ENCODE measurements at regions not wholly inside any gene's neighbourhood (a gene's known extent, or its start where the extent isn't known, plus 50 kb on each side); places are given as distances from the start of the nearest gene placed in this dataset.

GRCh38 chr13:40345654-40346372 is 320.6 kb downstream of the FOXO1 start:
- no peak overlapping the region for H3K4me3 ChIP-seq (ENCODE audit: low read depth, low read length)
- no peak for TF ChIP-seq CTCF (IDR thresholded peaks at IDR 0.05; ENCODE audit: insufficient read depth, low read length, missing control alignments)
- ChIA-PET CTCF (no interaction called here), POLR2A (no interaction called here)
- DNase-seq (ENCODE audit: low read depth, low spot score), result no peak

GRCh38 chr13:40346592-40346991 is 319.8 kb downstream of the FOXO1 start:
- ChIA-PET CTCF (no interaction called here), POLR2A (no interaction called here)
- no peak for DNase-seq (ENCODE audit: low read depth, low spot score)
- H3K4me3 ChIP-seq (ENCODE audit: low read depth, low read length), result no peak overlapping the region
- no peak for TF ChIP-seq CTCF (IDR thresholded peaks at IDR 0.05; ENCODE audit: insufficient read depth, low read length, missing control alignments)

GRCh38 chr13:40348096-40348679 is 318.3 kb downstream of the FOXO1 start:
- H3K4me3 ChIP-seq (ENCODE audit: low read depth, low read length), result no peak overlapping the region
- DNase-seq (ENCODE audit: low read depth, low spot score), result no peak
- ChIA-PET POLR2A (no interaction called here), CTCF (no interaction called here)
- TF ChIP-seq CTCF (IDR thresholded peaks at IDR 0.05; ENCODE audit: insufficient read depth, low read length, missing control alignments), result no peak

GRCh38 chr13:40350283-40350992 is 316.0 kb downstream of the FOXO1 start:
- CTCF ChIA-PET, result no interaction called here
- TF ChIP-seq CTCF (IDR thresholded peaks at IDR 0.05; ENCODE audit: insufficient read depth, low read length, missing control alignments), result no peak
- no peak overlapping the region for H3K4me3 ChIP-seq (ENCODE audit: low read depth, low read length)
- DNase-seq (ENCODE audit: low read depth, low spot score), result no peak
- POLR2A ChIA-PET, result no interaction called here

- no peak for DNase-seq (ENCODE audit: low read depth, low spot score)
- ChIA-PET POLR2A (no interaction called here), CTCF (no interaction called here)
- H3K4me3 ChIP-seq (ENCODE audit: low read depth, low read length), result no peak overlapping the region
- no peak for TF ChIP-seq CTCF (IDR thresholded peaks at IDR 0.05; ENCODE audit: insufficient read depth, low read length, missing control alignments)
Observed at GRCh38 chr13:40351537-40352379, 314.7 kb downstream of the FOXO1 start.

GRCh38 chr13:40352380-40352778 is 314.1 kb downstream of the FOXO1 start:
- DNase-seq (ENCODE audit: low read depth, low spot score), result no peak
- TF ChIP-seq CTCF (IDR thresholded peaks at IDR 0.05; ENCODE audit: insufficient read depth, low read length, missing control alignments), result no peak
- H3K4me3 ChIP-seq (ENCODE audit: low read depth, low read length), result no peak overlapping the region
- POLR2A ChIA-PET, result no interaction called here
- CTCF ChIA-PET, result no interaction called here
